NB4 (cell line): ENCODE measurements at regions not wholly inside any gene's neighbourhood (a gene's known extent, or its start where the extent isn't known, plus 50 kb on each side); places are given as distances from the start of the nearest gene placed in this dataset.

Source experiments
- DNase-seq: peaks from one replicate; pipeline ENCODE4 v3.0.0; 2010; ENCODE audit warnings: low read depth
- H3K4me3 ChIP-seq: one replicate; pipeline ENCODE4 v1.5.1; 2011; ENCODE audit warnings: mild to moderate bottlenecking, low read depth, low read length, moderate library complexity
- MYC ChIP-seq: IDR thresholded peaks from 2 replicates; pipeline ENCODE4 v1.6.1; 2011; ENCODE audit warnings: low read depth, low read length
- POLR2A ChIP-seq: IDR thresholded peaks from 2 replicates; pipeline ENCODE4 v1.6.1; 2011; ENCODE audit warnings: mild to moderate bottlenecking; ENCODE audit not compliant: insufficient read length; ENCODE audit errors: extremely low read depth
- TF ChIP-seq, protein P1 (sequence below): IDR thresholded peaks from 2 replicates; pipeline ENCODE4 v1.6.1; 2011; ENCODE audit warnings: low read depth, low read length
- TF ChIP-seq, protein P2 (sequence below): IDR thresholded peaks from one replicate; pipeline ENCODE4 v1.5.1; 2012; ENCODE audit warnings: low read depth, low read length

DNA sequence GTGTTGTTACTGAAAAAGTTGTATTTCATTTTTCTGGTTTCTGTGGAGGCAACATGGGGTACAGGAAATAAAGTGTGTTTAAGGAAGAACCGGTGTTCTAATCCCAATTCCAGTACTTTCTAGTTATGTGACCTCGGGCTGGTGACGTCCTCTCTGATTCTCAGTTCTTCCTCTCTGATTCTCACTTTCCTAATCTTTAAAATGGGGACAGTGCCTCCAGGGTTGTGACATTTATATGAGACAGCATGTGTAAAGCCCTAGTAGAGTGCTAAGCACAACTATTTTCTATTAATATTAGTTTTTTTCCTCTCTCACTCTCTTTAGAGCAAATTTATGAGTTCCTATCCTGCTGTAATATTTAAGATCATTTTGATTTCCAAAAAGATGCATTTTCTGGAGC, 50.9 kb upstream of the PTPDC1 start:
- TF ChIP-seq POLR2A (no peak), MYC (no peak)
- TF ChIP-seq, protein P1, sequence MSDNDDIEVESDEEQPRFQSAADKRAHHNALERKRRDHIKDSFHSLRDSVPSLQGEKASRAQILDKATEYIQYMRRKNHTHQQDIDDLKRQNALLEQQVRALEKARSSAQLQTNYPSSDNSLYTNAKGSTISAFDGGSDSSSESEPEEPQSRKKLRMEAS, result no peak
- TF ChIP-seq, protein P2, sequence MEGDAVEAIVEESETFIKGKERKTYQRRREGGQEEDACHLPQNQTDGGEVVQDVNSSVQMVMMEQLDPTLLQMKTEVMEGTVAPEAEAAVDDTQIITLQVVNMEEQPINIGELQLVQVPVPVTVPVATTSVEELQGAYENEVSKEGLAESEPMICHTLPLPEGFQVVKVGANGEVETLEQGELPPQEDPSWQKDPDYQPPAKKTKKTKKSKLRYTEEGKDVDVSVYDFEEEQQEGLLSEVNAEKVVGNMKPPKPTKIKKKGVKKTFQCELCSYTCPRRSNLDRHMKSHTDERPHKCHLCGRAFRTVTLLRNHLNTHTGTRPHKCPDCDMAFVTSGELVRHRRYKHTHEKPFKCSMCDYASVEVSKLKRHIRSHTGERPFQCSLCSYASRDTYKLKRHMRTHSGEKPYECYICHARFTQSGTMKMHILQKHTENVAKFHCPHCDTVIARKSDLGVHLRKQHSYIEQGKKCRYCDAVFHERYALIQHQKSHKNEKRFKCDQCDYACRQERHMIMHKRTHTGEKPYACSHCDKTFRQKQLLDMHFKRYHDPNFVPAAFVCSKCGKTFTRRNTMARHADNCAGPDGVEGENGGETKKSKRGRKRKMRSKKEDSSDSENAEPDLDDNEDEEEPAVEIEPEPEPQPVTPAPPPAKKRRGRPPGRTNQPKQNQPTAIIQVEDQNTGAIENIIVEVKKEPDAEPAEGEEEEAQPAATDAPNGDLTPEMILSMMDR, result no peak
- no peak for DNase-seq
- H3K4me3 ChIP-seq, result no peak overlapping the region

DNA sequence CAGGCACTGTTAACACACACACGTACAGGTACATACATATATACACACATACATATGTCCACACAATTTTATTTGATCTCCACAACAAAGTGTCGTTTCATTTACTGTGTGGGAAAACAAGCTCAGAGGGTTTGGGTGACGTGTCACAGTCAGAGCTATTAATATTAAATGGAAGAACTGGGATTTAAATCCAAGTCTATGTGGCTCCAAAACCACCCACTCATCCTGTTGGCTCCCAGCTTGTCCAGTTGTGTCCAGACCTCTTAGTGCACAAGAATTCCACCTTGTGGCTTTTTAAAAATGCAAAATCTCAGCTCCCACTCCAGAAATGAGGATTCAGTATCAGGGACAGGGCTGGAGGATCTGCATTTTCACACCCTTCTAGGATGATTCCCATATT, 52.3 kb upstream of the PTPDC1 start:
- DNase-seq, result no peak
- no peak overlapping the region for H3K4me3 ChIP-seq

DNA sequence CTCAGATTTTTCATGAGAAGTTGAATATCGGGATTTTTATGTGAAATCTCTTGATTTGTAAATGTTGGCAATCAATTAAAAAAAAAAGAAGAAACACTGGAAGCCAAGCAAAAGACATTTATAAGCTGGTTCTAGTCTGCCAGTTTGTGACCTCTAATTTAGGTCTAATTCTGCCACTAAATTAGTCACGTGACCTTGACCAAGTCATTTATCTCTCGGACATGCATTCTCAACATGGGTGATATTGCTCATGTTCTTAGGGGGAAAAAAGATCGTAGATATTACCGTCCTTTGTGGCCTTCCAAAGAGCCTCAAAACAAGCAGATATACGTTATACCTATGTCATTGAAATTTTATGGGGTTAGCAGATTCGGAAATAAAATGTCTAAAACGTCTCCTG, 52.9 kb upstream of the PTPDC1 start:
- TF ChIP-seq, protein P1, result no peak
- no peak for TF ChIP-seq POLR2A
- TF ChIP-seq, protein P2, result no peak
- no peak for TF ChIP-seq MYC
- DNase-seq, result no peak
- H3K4me3 ChIP-seq, result peak overlapping the region; percentile 74

More for the DNA sequence above, 52.3 kb upstream of the PTPDC1 start:
- TF ChIP-seq, protein P2, result no peak
- TF ChIP-seq, protein P1, result no peak
- TF ChIP-seq MYC (no peak), POLR2A (no peak)

DNA sequence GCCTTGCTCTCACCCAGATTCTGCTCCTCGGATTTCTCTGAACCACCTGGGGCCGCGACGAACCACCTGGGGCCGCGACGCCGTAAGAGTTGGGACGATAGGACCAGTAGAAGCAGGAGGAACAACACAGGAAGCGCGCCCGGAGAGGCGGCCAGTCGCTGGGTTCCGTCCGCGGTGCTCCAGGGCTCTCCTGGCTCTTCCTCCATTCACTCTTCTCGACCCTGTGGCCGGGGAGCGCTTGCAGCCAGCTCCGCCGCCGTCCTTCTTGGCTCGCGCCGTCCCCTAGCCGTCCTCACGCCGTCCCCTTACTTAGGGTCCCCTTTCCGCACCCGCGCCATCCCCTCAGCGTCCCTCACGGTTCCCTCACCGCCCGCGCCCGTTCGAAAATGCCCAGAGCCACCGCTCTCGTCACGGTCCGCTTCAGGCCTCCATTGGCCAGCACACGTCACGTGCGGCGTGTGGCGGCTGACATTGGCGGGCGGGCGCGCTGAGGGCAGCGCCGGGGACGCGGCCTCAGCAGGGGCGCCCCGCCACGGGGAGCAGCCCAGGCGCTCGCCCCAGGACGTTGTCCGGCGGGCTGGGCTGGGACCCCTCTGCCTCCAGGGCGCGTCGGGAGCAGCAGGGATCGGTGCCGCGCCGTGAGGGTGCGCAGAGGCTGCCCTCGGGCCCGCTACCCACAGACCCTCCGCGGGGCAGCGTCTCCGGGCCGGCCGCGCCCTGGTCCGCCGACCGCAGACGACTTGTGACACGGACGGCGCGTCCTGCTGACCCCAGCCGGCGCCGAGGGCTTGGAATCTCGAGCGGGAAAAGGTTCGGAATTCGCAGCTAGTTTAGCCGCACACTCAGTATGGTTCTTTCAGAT, 53.7 kb upstream of the PTPDC1 start:
- TF ChIP-seq POLR2A, result peak; percentile 89
- TF ChIP-seq, protein P1, result peak; percentile 95
- peak; percentile 23; the same call in 1 of the 2 replicates for TF ChIP-seq MYC
- TF ChIP-seq, protein P2, result no peak
- peak; percentile 91 for DNase-seq
- peak overlapping the region; percentile 74 for H3K4me3 ChIP-seq

DNA sequence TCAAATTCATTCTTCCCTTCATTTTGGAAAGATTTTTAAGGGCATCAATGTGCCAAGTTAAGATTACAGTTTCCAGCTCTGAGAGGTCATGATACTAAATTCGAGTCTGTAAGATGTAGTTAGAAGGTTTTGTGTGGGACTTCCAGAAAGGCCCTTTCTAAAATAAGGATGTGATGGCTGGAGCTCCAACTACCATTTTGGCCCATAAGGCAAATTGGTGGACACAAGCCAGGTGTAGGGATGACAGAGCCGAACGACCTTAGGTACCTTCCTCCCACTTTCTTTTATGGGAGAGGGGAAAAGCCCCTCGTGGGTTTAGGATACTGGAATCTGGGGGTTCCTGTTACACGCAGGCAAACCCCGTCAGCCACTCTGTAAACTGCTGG, 54.3 kb upstream of the PTPDC1 start:
- H3K4me3 ChIP-seq, result peak overlapping the region; percentile 72
- TF ChIP-seq POLR2A (no peak), MYC (no peak)
- TF ChIP-seq, protein P1, result no peak
- TF ChIP-seq, protein P2, result no peak
- no peak for DNase-seq
